ENCODE measurements at regions not wholly inside any gene's neighbourhood (a gene's known extent, or its start where the extent isn't known, plus 50 kb on each side); places are given as distances from the start of the nearest gene placed in this dataset.
A peak's percentile ranks its signal among the peaks of the same experiment; 100 is the strongest.

DNA sequence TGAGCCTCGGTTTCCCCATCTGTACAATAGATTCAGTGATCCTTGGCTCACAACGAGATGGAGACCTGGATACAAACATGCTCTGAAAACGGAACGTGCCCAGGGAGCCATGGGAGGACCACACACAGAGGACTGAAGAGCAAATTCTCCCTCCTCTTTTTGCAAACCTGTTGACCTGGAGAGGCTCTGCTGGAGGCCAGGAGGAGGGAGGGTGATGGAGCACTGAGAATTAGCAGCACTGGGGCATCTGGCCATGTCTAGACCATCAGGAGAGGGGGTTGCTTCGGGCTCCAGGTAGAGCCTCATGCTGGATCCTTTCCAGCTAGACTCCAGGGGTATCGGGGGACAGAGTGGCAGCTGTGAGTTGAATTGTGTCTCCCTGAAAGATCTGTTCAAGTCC lies 97.4 kb upstream of the GPR26 start:
- H3K4me3 ChIP-seq (ENCODE audit: extremely low read depth in 1 of 4, insufficient read depth in 2 of 4, low read depth in 3 of 4, low read length in 4 of 4): no peak overlapping the region
- no peaks in the 10 kb centered on the region for H3K36me3 ChIP-seq (ENCODE audit: control insufficient read depth in 2 of 4, insufficient read depth in 4 of 4, low read length in 3 of 4)
- no peak overlapping the region for H3K9ac ChIP-seq (replicated peaks in 1 of 4; ENCODE audit: extremely low read depth in 1 of 4, low read depth in 3 of 4, low read length in 3 of 4)
- peaks cover 0 to 3% (median 0%) of the 10 kb centered on the region in 4 experiments; a peak in 2 of 7 replicates for H3K4me1 ChIP-seq (replicated peaks in 1 of 4; ENCODE audit: control insufficient read depth in 3 of 4, insufficient read depth in 4 of 4, low read length in 3 of 4)
- H2BK5ac ChIP-seq (ENCODE audit: low read depth, low read length): no peak overlapping the region
- H3K56ac ChIP-seq (replicated peaks; ENCODE audit: insufficient read length, low read depth, low read length): no peak overlapping the region
- H3K4me2 ChIP-seq (ENCODE audit: insufficient read depth in 1 of 2, low read depth in 2 of 2, low read length in 2 of 2): no peak overlapping the region
- no peak overlapping the region for H4K5ac ChIP-seq (ENCODE audit: insufficient read length, low read depth, low read length)
- H4K8ac ChIP-seq (ENCODE audit: extremely low read depth, insufficient read depth, low read length): no peak overlapping the region
- no peak overlapping the region for H3K18ac ChIP-seq (ENCODE audit: extremely low read depth, low read length)
- POLR2A ChIA-PET (ENCODE audit: partially characterized antibody): no interaction called here
- CTCF ChIA-PET (ENCODE audit: partially characterized antibody): interaction anchor here (0.7 kb wide), 1 partner anchor 306 kb away, joined by 3 read pairs; no protein-coding TSS in a partner anchor
- H2BK12ac ChIP-seq (ENCODE audit: low read depth, low read length): no peak overlapping the region
- H3K23ac ChIP-seq (ENCODE audit: insufficient read length): no peak overlapping the region
- FAIRE-seq: no peak
- no peak overlapping the region for H2AFZ ChIP-seq (ENCODE audit: low read length)
- H2BK120ac ChIP-seq (replicated peaks; ENCODE audit: low read depth, low read length): no peak overlapping the region
- H3K79me2 ChIP-seq (ENCODE audit: control insufficient read depth in 1 of 2, insufficient read depth in 2 of 2, low read length in 2 of 2): no peaks in the 10 kb centered on the region
- H2BK20ac ChIP-seq (ENCODE audit: low read length): no peak overlapping the region
- H3K27ac ChIP-seq (ENCODE audit: low read depth, low read length): no peak overlapping the region
- 83% methylated on average over 6 of the region's 6 CpGs; no CpG with 5 or more reads in 1 of the 2 experiments for WGBS, 2 experiments (ENCODE audit: extremely low coverage in 1 of 2, insufficient coverage in 1 of 2, insufficient read length in 1 of 2, insufficient replicate concordance in 2 of 2, low coverage in 1 of 2, low lambda C conversion rate in 2 of 2, missing lambda C conversion rate in 1 of 2)
- H4K91ac ChIP-seq (replicated peaks; ENCODE audit: insufficient read length, low read length): no peak overlapping the region
- H3K14ac ChIP-seq (ENCODE audit: insufficient read length): no peak overlapping the region
- peak in 1 of 2 experiments; percentile 32 for DNase-seq (ENCODE audit: low read depth in 1 of 2, low spot score in 2 of 2)
- H3K79me1 ChIP-seq (ENCODE audit: low read depth, low read length): no peaks in the 10 kb centered on the region
- no peaks in the 10 kb centered on the region for H3K23me2 ChIP-seq (ENCODE audit: low read depth, low read length)
- no peaks in the 10 kb centered on the region for H3K9me3 ChIP-seq (ENCODE audit: insufficient read depth in 2 of 2, low read depth in 1 of 2, low read length in 1 of 2)
- no peaks in the 10 kb centered on the region; a peak in 1 of 7 replicates for H3K27me3 ChIP-seq (replicated peaks in 1 of 4; ENCODE audit: control insufficient read depth in 3 of 4, extremely low read depth in 1 of 4, insufficient read depth in 3 of 4, low read length in 3 of 4)
- H2BK15ac ChIP-seq (ENCODE audit: low read length): no peak overlapping the region
- no peaks in the 10 kb centered on the region for H4K20me1 ChIP-seq (replicated peaks in 1 of 2; ENCODE audit: control insufficient read depth in 1 of 2, insufficient read depth in 2 of 2, low read length in 2 of 2)
- H2AK5ac ChIP-seq (ENCODE audit: low read depth, low read length): no peak overlapping the region
- no peak overlapping the region for H3K4ac ChIP-seq (replicated peaks; ENCODE audit: insufficient read length, low read depth, low read length)
- TF ChIP-seq SUZ12 (IDR thresholded peaks at IDR 0.05; ENCODE audit: low read length) (no peak), JUND (IDR thresholded peaks at IDR 0.05; ENCODE audit: low read length) (no peak), SAP30 (IDR thresholded peaks at IDR 0.05; ENCODE audit: insufficient read depth, insufficient replicate concordance, low read length) (no peak), ATF3 (IDR thresholded peaks at IDR 0.05; ENCODE audit: insufficient read depth, low read depth, low read length) (no peak), CREB1 (IDR thresholded peaks at IDR 0.05) (no peak), NRF1 (IDR thresholded peaks at IDR 0.05; ENCODE audit: low read depth, low read length) (no peak), RXRA (IDR thresholded peaks at IDR 0.05; ENCODE audit: insufficient read depth, low read depth, low read length) (no peak), MAFK (IDR thresholded peaks at IDR 0.05; ENCODE audit: low read depth, low read length) (no peak)

Measured in H1 (cell line).